Esophagus (tissue), 2 donors: ENCODE measurements at regions not wholly inside any gene's neighbourhood (a gene's known extent, or its start where the extent isn't known, plus 50 kb on each side); places are given as distances from the start of the nearest gene placed in this dataset.

ENCODE experiments used
- H3K27ac ChIP-seq, 2 donors: one replicate each; pipeline ENCODE4 v1.5.1; 2013; ENCODE audit warnings: low read depth in 2 of 2, mild to moderate bottlenecking in 2 of 2, inconsistent platforms in 1 of 2, low read length in 1 of 2, moderate library complexity in 1 of 2
- H3K27me3 ChIP-seq, 2 donors: one replicate each; pipeline ENCODE4 v1.6.1; 2013; ENCODE audit warnings: low read length in 2 of 2, control low read depth in 1 of 2, mild to moderate bottlenecking in 1 of 2; ENCODE audit not compliant: insufficient read depth in 2 of 2, control insufficient read depth in 1 of 2
- H3K36me3 ChIP-seq, 2 donors: one replicate each; pipeline ENCODE4 v1.6.1; 2013; ENCODE audit warnings: low read length in 1 of 2; ENCODE audit not compliant: control insufficient read depth in 2 of 2, insufficient read depth in 2 of 2
- H3K4me1 ChIP-seq, 2 donors: one replicate each; pipeline ENCODE4 v1.6.1; 2013; ENCODE audit warnings: low read length in 1 of 2; ENCODE audit not compliant: control insufficient read depth in 2 of 2, insufficient read depth in 2 of 2
- H3K4me3 ChIP-seq, 2 donors: one replicate each; pipeline ENCODE4 v1.5.1; 2013; ENCODE audit warnings: low read length in 2 of 2, mild to moderate bottlenecking in 2 of 2, low read depth in 1 of 2, moderate library complexity in 1 of 2
- H3K9me3 ChIP-seq, 2 donors: one replicate each; pipeline ENCODE4 v1.6.1; 2013; ENCODE audit warnings: mild to moderate bottlenecking in 2 of 2, low read depth in 1 of 2, low read length in 1 of 2, moderate library complexity in 1 of 2; ENCODE audit not compliant: control insufficient read depth in 2 of 2, insufficient read depth in 1 of 2
- WGBS, 2 donors: extraction: QIAGEN DNeasy Blood & Tissue Kit; methylation state at CpG; one replicate each; pipeline ENCODE4 v1.1.7; 2013; 5-methylcytosine and 5-hydroxymethylcytosine counted together
- donor health status: healthy with polysubstance abuse.
- donor health status: Bipolar disorder and iron deficiency.

- 91 to 96% methylated on average over 2 of the region's 2 CpGs for WGBS, 2 donors
- Histone ChIP-seq H3K9me3 (no peaks in the 10 kb centered on the region), H3K27me3 (no peaks in the 10 kb centered on the region), H3K4me1 (no peaks in the 10 kb centered on the region), H3K4me3 (no peak overlapping the region), H3K27ac (no peak overlapping the region), H3K36me3 (no peaks in the 10 kb centered on the region)
These were observed 291.8 kb downstream of the CHRM3 start for GRCh38 chr1:239678181-239678580.

- 45 to 53% methylated on average over 3 of the region's 3 CpGs for WGBS, 2 donors
- Histone ChIP-seq H3K4me1 (no peaks in the 10 kb centered on the region), H3K36me3 (no peaks in the 10 kb centered on the region), H3K4me3 (no peak overlapping the region), H3K9me3 (no peaks in the 10 kb centered on the region), H3K27me3 (no peaks in the 10 kb centered on the region), H3K27ac (no peak overlapping the region)
These were observed 295.7 kb downstream of the CHRM3 start for GRCh38 chr1:239682046-239682445.

- no peak overlapping the region for H3K27ac ChIP-seq
- no peaks in the 10 kb centered on the region for H3K9me3 ChIP-seq
- no peaks in the 10 kb centered on the region for H3K27me3 ChIP-seq
- H3K36me3 ChIP-seq: no peaks in the 10 kb centered on the region
- H3K4me1 ChIP-seq: no peaks in the 10 kb centered on the region
- WGBS, 2 donors: 57 to 60% methylated on average over 2 of the region's 2 CpGs
- no peak overlapping the region for H3K4me3 ChIP-seq
These were observed 296.6 kb downstream of the CHRM3 start for GRCh38 chr1:239682960-239683359.

GRCh38 chr1:239686386-239686785 lies 300.0 kb downstream of the CHRM3 start:
- Histone ChIP-seq H3K9me3 (no peaks in the 10 kb centered on the region), H3K27me3 (no peaks in the 10 kb centered on the region), H3K36me3 (no peaks in the 10 kb centered on the region), H3K4me3 (no peak overlapping the region), H3K4me1 (no peaks in the 10 kb centered on the region), H3K27ac (no peak overlapping the region)
- WGBS, 2 donors: 88 to 91% methylated on average over 2 of the region's 2 CpGs

- WGBS, 2 donors: 78 to 90% methylated on average over 2 of the region's 2 CpGs
These were observed 309.9 kb downstream of the CHRM3 start for GRCh38 chr1:239696317-239696716.

GRCh38 chr1:239700667-239701066 lies 314.3 kb downstream of the CHRM3 start:
- no peaks in the 10 kb centered on the region for H3K4me1 ChIP-seq
- 70 to 78% methylated on average over 6 of the region's 6 CpGs for WGBS, 2 donors
- H3K36me3 ChIP-seq: no peaks in the 10 kb centered on the region
- no peaks in the 10 kb centered on the region for H3K9me3 ChIP-seq
- H3K27ac ChIP-seq: no peak overlapping the region
- H3K27me3 ChIP-seq: no peaks in the 10 kb centered on the region
- H3K4me3 ChIP-seq: no peak overlapping the region

More at GRCh38 chr1:239696317-239696716, 309.9 kb downstream of the CHRM3 start:
- H3K27me3 ChIP-seq: no peaks in the 10 kb centered on the region
- H3K36me3 ChIP-seq: no peaks in the 10 kb centered on the region
- no peaks in the 10 kb centered on the region for H3K4me1 ChIP-seq
- no peak overlapping the region for H3K27ac ChIP-seq
- H3K9me3 ChIP-seq: no peaks in the 10 kb centered on the region
- H3K4me3 ChIP-seq: no peak overlapping the region

- Histone ChIP-seq H3K36me3 (no peaks in the 10 kb centered on the region), H3K4me1 (peaks cover 0 to 2% of the 10 kb centered on the region in 2 donors), H3K4me3 (no peak overlapping the region), H3K27ac (no peak overlapping the region), H3K9me3 (peaks cover 0 to 2% of the 10 kb centered on the region in 2 donors), H3K27me3 (no peaks in the 10 kb centered on the region)
- 74 to 88% methylated on average over 2 of the region's 2 CpGs for WGBS, 2 donors
These were observed 316.7 kb downstream of the CHRM3 start for GRCh38 chr1:239703075-239703474.

GRCh38 chr1:239706245-239706892 lies 320.0 kb downstream of the CHRM3 start:
- Histone ChIP-seq H3K27ac (no peak overlapping the region), H3K9me3 (peaks cover 0 to 2% of the 10 kb centered on the region in 2 donors), H3K4me3 (no peak overlapping the region), H3K27me3 (no peaks in the 10 kb centered on the region), H3K36me3 (no peaks in the 10 kb centered on the region), H3K4me1 (peaks cover 0 to 2% of the 10 kb centered on the region in 2 donors)
- WGBS, 2 donors: 78 to 83% methylated on average over 5 of the region's 5 CpGs

- H3K4me1 ChIP-seq: peaks cover 0 to 2% of the 10 kb centered on the region in 2 donors
- no peak overlapping the region for H3K4me3 ChIP-seq
- no peaks in the 10 kb centered on the region for H3K27me3 ChIP-seq
- no peak overlapping the region for H3K27ac ChIP-seq
- H3K9me3 ChIP-seq: peaks cover 0 to 2% of the 10 kb centered on the region in 2 donors
- no peaks in the 10 kb centered on the region for H3K36me3 ChIP-seq
These were observed 321.2 kb downstream of the CHRM3 start for GRCh38 chr1:239707615-239708014.

GRCh38 chr1:239708622-239709021 lies 322.3 kb downstream of the CHRM3 start:
- H3K27me3 ChIP-seq: no peaks in the 10 kb centered on the region
- no peak overlapping the region for H3K27ac ChIP-seq
- H3K4me3 ChIP-seq: no peak overlapping the region
- WGBS, 2 donors: 89 to 93% methylated on average over 1 of the region's 1 CpG
- H3K36me3 ChIP-seq: no peaks in the 10 kb centered on the region
- peaks cover 0 to 2% of the 10 kb centered on the region in 2 donors for H3K4me1 ChIP-seq
- peaks cover 0 to 2% of the 10 kb centered on the region in 2 donors for H3K9me3 ChIP-seq
